Skin of body (tissue), 1 donor: ENCODE measurements at regions not wholly inside any gene's neighbourhood (a gene's known extent, or its start where the extent isn't known, plus 50 kb on each side); places are given as distances from the start of the nearest gene placed in this dataset.
"Not testable (repeated sequence)": the region's sequence is repeated elsewhere in the genome, so short reads cannot be mapped to it uniquely, and the experiment has no call there.

Source experiments
- DNase-seq: peaks from one replicate; lab custom pipeline; 2025; lab: John Stamatoyannopoulos, UW

GRCh38 chr7:26958834-26959233, 94.4 kb upstream of the SKAP2 start:
- DNase-seq = no peak

GRCh38 chr7:26955516-26955915, 91.1 kb upstream of the SKAP2 start:
- no peak for DNase-seq

GRCh38 chr7:26954951-26955350, 90.6 kb upstream of the SKAP2 start:
- no peak for DNase-seq

- no peak for DNase-seq
Observed at GRCh38 chr7:26951407-26951950, 87.1 kb upstream of the SKAP2 start.

- DNase-seq = no peak
Observed at GRCh38 chr7:26950889-26951288, 86.5 kb upstream of the SKAP2 start.

- DNase-seq = no peak
Observed at GRCh38 chr7:26949319-26949718, 84.9 kb upstream of the SKAP2 start.

- no peak for DNase-seq
Observed at GRCh38 chr7:26948617-26949118, 84.3 kb upstream of the SKAP2 start.

- peak; percentile 63 for DNase-seq
Observed at GRCh38 chr7:26944501-26945358, 80.3 kb upstream of the SKAP2 start.

- DNase-seq = peak; percentile 32
Observed at GRCh38 chr7:26937939-26938623, 73.7 kb upstream of the SKAP2 start.

- DNase-seq = peak; percentile 76
Observed at GRCh38 chr7:26937306-26937705, 72.9 kb upstream of the SKAP2 start.

GRCh38 chr7:26932616-26933015, 68.2 kb upstream of the SKAP2 start:
- not testable (repeated sequence) for DNase-seq

GRCh38 chr7:26930845-26931244, 66.5 kb upstream of the SKAP2 start:
- no peak for DNase-seq

- DNase-seq = peak; percentile 15
Observed at GRCh38 chr7:26930201-26930600, 65.8 kb upstream of the SKAP2 start.

- DNase-seq = no peak
Observed at GRCh38 chr7:26928703-26929347, 64.4 kb upstream of the SKAP2 start.

- DNase-seq = no peak
Observed at GRCh38 chr7:26925768-26926167, 61.4 kb upstream of the SKAP2 start.

GRCh38 chr7:26924149-26924767, 59.9 kb upstream of the SKAP2 start:
- DNase-seq = no peak

GRCh38 chr7:26919906-26920493, 55.6 kb upstream of the SKAP2 start:
- DNase-seq = no peak

GRCh38 chr7:26918241-26918640, 53.9 kb upstream of the SKAP2 start:
- DNase-seq = no peak

- no peak for DNase-seq
Observed at GRCh38 chr7:26916779-26917320, 52.5 kb upstream of the SKAP2 start.

GRCh38 chr7:26916336-26916735, 51.9 kb upstream of the SKAP2 start:
- peak; percentile 74 for DNase-seq
